IMR-90 (cell line): ENCODE measurements at regions not wholly inside any gene's neighbourhood (a gene's known extent, or its start where the extent isn't known, plus 50 kb on each side); places are given as distances from the start of the nearest gene placed in this dataset.

Experiments used
- ATAC-seq: fragments of 200-7000 bp; cut with Tn5 transposase; 2 replicates; pipeline ENCODE4 v1.9.1; 2020; ENCODE audit warnings: low read depth, mild to moderate bottlenecking, moderate library complexity
- BruUV-seq: library from RNA; stranded (reverse); fragments of 400-500 nt; replicated peaks from 2 replicates; lab custom pipeline; 2021; lab: Mats Ljungman, UMichigan
- CTCF ChIA-PET: fragments of 300-600 bp; formaldehyde crosslinking; extraction: SDS; loops from one replicate; lab custom pipeline; 2021; ENCODE audit warnings: antibody characterized with exemption; lab: Yijun Ruan, JAX
- POLR2A ChIA-PET: fragments of 300-600 bp; sonication (Branson Sonifier 250); formaldehyde crosslinking; loops from one replicate; lab custom pipeline; 2022; ENCODE audit warnings: antibody characterized with exemption; ENCODE audit not compliant: unreplicated experiment; lab: Charles Lee
- DNase-seq: peaks from one replicate; pipeline ENCODE4 v3.0.0; 2013
- H2AFZ ChIP-seq: replicated peaks from 2 replicates; pipeline ENCODE3; 2013; ENCODE audit warnings: low read length, mild to moderate bottlenecking; ENCODE audit not compliant: poor library complexity
- H2AK5ac ChIP-seq: 2 replicates; pipeline ENCODE4 v1.6.1; 2013; ENCODE audit warnings: low read depth, low read length, inconsistent platforms
- H2AK9ac ChIP-seq: replicated peaks from 2 replicates; pipeline ENCODE3; 2013; ENCODE audit warnings: mild to moderate bottlenecking, low read depth, low read length, moderate library complexity; ENCODE audit not compliant: poor library complexity
- H2BK120ac ChIP-seq: 2 replicates; pipeline ENCODE4 v1.6.1; 2013; ENCODE audit warnings: low read depth, low read length, inconsistent platforms
- H2BK15ac ChIP-seq: 3 replicates; pipeline ENCODE4 v1.6.1; 2013; ENCODE audit warnings: low read depth, low read length, inconsistent platforms
- H2BK20ac ChIP-seq: 2 replicates; pipeline ENCODE4 v1.6.1; 2013; ENCODE audit warnings: low read depth, mild to moderate bottlenecking, inconsistent platforms, low read length, moderate library complexity
- H2BK5ac ChIP-seq: 2 replicates; pipeline ENCODE4 v1.6.1; 2013; ENCODE audit warnings: mild to moderate bottlenecking, low read depth, low read length, inconsistent platforms; ENCODE audit not compliant: poor library complexity, severe bottlenecking
- H3K14ac ChIP-seq: replicated peaks from 2 replicates; pipeline ENCODE4 v1.6.1; 2013; ENCODE audit warnings: low read depth, low read length, inconsistent platforms
- H3K18ac ChIP-seq: 2 replicates; pipeline ENCODE4 v1.6.1; 2013; ENCODE audit warnings: low read depth, low read length, control low read depth
- H3K23ac ChIP-seq: 2 replicates; pipeline ENCODE4 v1.6.1; 2013; ENCODE audit warnings: low read depth, low read length, inconsistent platforms
- H3K27ac ChIP-seq: 2 replicates; pipeline ENCODE4 v1.5.1; 2013; ENCODE audit warnings: mild to moderate bottlenecking, control low read depth, low read length; ENCODE audit not compliant: insufficient read depth
- H3K27me3 ChIP-seq: 2 replicates; pipeline ENCODE4 v1.6.1; 2013; ENCODE audit warnings: low read length; ENCODE audit not compliant: control insufficient read depth, insufficient read depth
- H3K36me3 ChIP-seq: 2 replicates; pipeline ENCODE4 v1.6.1; 2013; ENCODE audit warnings: low read length, mixed read lengths; ENCODE audit not compliant: control insufficient read depth, insufficient read depth
- H3K4ac ChIP-seq: 2 replicates; pipeline ENCODE4 v1.6.1; 2013; ENCODE audit warnings: low read depth, low read length, inconsistent platforms
- H3K4me1 ChIP-seq: 2 replicates; pipeline ENCODE4 v1.6.1; 2013; ENCODE audit warnings: low read length, mixed read lengths; ENCODE audit not compliant: control insufficient read depth, insufficient read depth
- H3K4me2 ChIP-seq: 2 replicates; pipeline ENCODE4 v1.6.1; 2013; ENCODE audit warnings: low read depth, mild to moderate bottlenecking, control low read depth, low read length, moderate library complexity
- H3K4me3 ChIP-seq: 2 replicates; pipeline ENCODE4 v1.5.1; 2013; ENCODE audit warnings: low read depth, mild to moderate bottlenecking, control low read depth, low read length, moderate library complexity; ENCODE audit not compliant: insufficient read depth
- H3K56ac ChIP-seq: 2 replicates; pipeline ENCODE4 v1.6.1; 2013; ENCODE audit warnings: low read length, inconsistent platforms; ENCODE audit not compliant: insufficient read depth; ENCODE audit errors: extremely low read depth
- H3K79me1 ChIP-seq, 2 experiments: 2 replicates each; pipeline ENCODE4 v1.6.1; 2013; ENCODE audit warnings: low read length in 2 of 2, inconsistent platforms in 1 of 2, low read depth in 1 of 2
- H3K9ac ChIP-seq: 2 replicates; pipeline ENCODE4 v1.6.1; 2013; ENCODE audit warnings: low read depth, low read length, control low read depth
- H3K9me1 ChIP-seq: 2 replicates; pipeline ENCODE4 v1.6.1; 2013; ENCODE audit warnings: low read length, inconsistent platforms; ENCODE audit not compliant: insufficient read depth
- H3K9me3 ChIP-seq: 2 replicates; pipeline ENCODE4 v1.6.1; 2013; ENCODE audit warnings: low read length; ENCODE audit not compliant: control insufficient read depth, insufficient read depth
- H4K20me1 ChIP-seq: 2 replicates; pipeline ENCODE4 v1.6.1; 2013; ENCODE audit warnings: low read length, inconsistent platforms; ENCODE audit not compliant: insufficient read depth
- H4K5ac ChIP-seq: 2 replicates; pipeline ENCODE4 v1.6.1; 2013; ENCODE audit warnings: mild to moderate bottlenecking, low read depth, low read length, control low read depth
- H4K8ac ChIP-seq, 2 experiments: 2 replicates each; pipeline ENCODE4 v1.6.1; 2013; ENCODE audit warnings: low read depth in 2 of 2, low read length in 2 of 2, control low read depth in 1 of 2, inconsistent platforms in 1 of 2
- H4K91ac ChIP-seq: 2 replicates; pipeline ENCODE4 v1.6.1; 2013; ENCODE audit warnings: low read depth, low read length, inconsistent platforms; ENCODE audit not compliant: insufficient read depth
- BHLHE40 ChIP-seq: fragments of 150-350 bp; IDR thresholded peaks from 2 replicates; pipeline ENCODE4 v1.6.1; 2016; ENCODE audit warnings: mild to moderate bottlenecking, low read depth, low read length
- CEBPB ChIP-seq: IDR thresholded peaks from 2 replicates; pipeline ENCODE4 v1.6.1; 2012; ENCODE audit warnings: low read depth, low read length, improper control_type of control experiment
- MAFK ChIP-seq: IDR thresholded peaks from 2 replicates; pipeline ENCODE4 v1.6.1; 2012; ENCODE audit warnings: low read depth, low read length, improper control_type of control experiment
- MXI1 ChIP-seq: IDR thresholded peaks from 2 replicates; pipeline ENCODE4 v1.6.1; 2012; ENCODE audit warnings: low read depth, mild to moderate bottlenecking, low read length, moderate library complexity, borderline replicate concordance
- POLR2A ChIP-seq: IDR thresholded peaks from 2 replicates; pipeline ENCODE4 v1.6.1; 2012; ENCODE audit warnings: mild to moderate bottlenecking, low read depth, low read length
- RAD21 ChIP-seq: IDR thresholded peaks from 2 replicates; pipeline ENCODE4 v1.6.1; 2012; ENCODE audit warnings: low read length, improper control_type of control experiment
- RFX5 ChIP-seq: IDR thresholded peaks from 2 replicates; pipeline ENCODE4 v1.8.0; 2012; ENCODE audit warnings: low read depth, mild to moderate bottlenecking, low read length, moderate library complexity
- WGBS, 2 experiments: methylation state at CpG; one replicate each; pipeline versions ENCODE4 v1.1.5 to v1.1.7; 2013; ENCODE audit warnings: missing lambda C conversion rate in 2 of 2; ENCODE audit not compliant: insufficient read length in 1 of 2; ENCODE audit errors: extremely low coverage in 2 of 2; 5-methylcytosine and 5-hydroxymethylcytosine counted together
- dilution Hi-C: fragments of 300-500 bp; cut with HindIII; formaldehyde crosslinking; loops from one replicate; pipeline ENCODE4 v1.14.3; 2018; ENCODE audit warnings: low sequenced_read_pairs; ENCODE audit not compliant: unreplicated experiment
- in situ Hi-C: fragments of 300-500 bp; cut with MboI; formaldehyde crosslinking; loops from 3 replicates; pipeline ENCODE4 v1.14.3; 2019; ENCODE audit warnings: low sequenced_read_pairs, inconsistent platforms, mixed read lengths
- intact Hi-C: fragments of 100-400 bp; cut with micrococcal nuclease; formaldehyde crosslinking; loops from 2 replicates; pipeline ENCODE4 v1.10.0; 2022
- TF ChIP-seq, protein P1 (sequence below): conservative IDR thresholded peaks from 2 replicates; pipeline ENCODE4 v1.5.1; 2012; ENCODE audit warnings: mild to moderate bottlenecking, low read depth, low read length, improper control_type of control experiment

DNA sequence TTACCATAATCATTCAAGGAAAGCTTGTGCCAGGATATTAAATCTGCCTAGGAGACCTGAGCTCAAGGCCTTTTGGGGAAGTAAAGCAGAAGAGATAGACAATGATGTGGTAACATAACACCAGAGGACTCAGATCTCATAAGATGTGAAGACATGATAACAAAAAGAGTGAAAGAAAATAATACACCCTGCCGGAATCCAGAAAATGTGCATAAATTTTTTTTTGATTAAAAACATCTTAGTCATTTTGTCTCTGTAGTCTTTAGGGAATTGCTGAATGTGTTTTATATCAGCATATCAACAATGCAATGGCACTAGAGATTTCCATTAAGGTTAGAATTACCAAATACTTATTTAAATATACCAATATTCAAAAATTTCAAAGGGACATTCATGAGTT lies 326.8 kb upstream of the ROBO1 start:
- no peak overlapping the region for H3K27ac ChIP-seq
- no peak overlapping the region for H3K9ac ChIP-seq
- H3K18ac ChIP-seq: no peak overlapping the region
- no peak overlapping the region for H3K4me2 ChIP-seq
- no peak overlapping the region for H3K14ac ChIP-seq
- no peak overlapping the region for H4K8ac ChIP-seq
- H3K4me3 ChIP-seq: no peak overlapping the region
- H3K27me3 ChIP-seq: no peaks in the 10 kb centered on the region
- WGBS, 2 experiments: no CpG with 5 or more reads among the region's 1 CpG
- dilution Hi-C loops: no loop called here
- no peak overlapping the region for H2BK5ac ChIP-seq
- H2AK5ac ChIP-seq: no peak overlapping the region
- POLR2A ChIA-PET: no interaction called here
- no peak overlapping the region for H2AFZ ChIP-seq
- DNase-seq (no peak), ATAC-seq (no peak)
- no peak overlapping the region for H2BK15ac ChIP-seq
- no peaks in the 10 kb centered on the region for H3K79me1 ChIP-seq
- no peaks in the 10 kb centered on the region for H3K9me3 ChIP-seq
- TF ChIP-seq BHLHE40: no peak
- TF ChIP-seq MAFK: no peak
- TF ChIP-seq POLR2A: no peak
- TF ChIP-seq RFX5: no peak
- TF ChIP-seq, protein P1, sequence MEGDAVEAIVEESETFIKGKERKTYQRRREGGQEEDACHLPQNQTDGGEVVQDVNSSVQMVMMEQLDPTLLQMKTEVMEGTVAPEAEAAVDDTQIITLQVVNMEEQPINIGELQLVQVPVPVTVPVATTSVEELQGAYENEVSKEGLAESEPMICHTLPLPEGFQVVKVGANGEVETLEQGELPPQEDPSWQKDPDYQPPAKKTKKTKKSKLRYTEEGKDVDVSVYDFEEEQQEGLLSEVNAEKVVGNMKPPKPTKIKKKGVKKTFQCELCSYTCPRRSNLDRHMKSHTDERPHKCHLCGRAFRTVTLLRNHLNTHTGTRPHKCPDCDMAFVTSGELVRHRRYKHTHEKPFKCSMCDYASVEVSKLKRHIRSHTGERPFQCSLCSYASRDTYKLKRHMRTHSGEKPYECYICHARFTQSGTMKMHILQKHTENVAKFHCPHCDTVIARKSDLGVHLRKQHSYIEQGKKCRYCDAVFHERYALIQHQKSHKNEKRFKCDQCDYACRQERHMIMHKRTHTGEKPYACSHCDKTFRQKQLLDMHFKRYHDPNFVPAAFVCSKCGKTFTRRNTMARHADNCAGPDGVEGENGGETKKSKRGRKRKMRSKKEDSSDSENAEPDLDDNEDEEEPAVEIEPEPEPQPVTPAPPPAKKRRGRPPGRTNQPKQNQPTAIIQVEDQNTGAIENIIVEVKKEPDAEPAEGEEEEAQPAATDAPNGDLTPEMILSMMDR: no peak
- no peak for TF ChIP-seq CEBPB
- no peak for TF ChIP-seq RAD21
- no peak for TF ChIP-seq MXI1
- BruUV-seq: no TSS peak
- in situ Hi-C loops: no loop called here
- H3K9me1 ChIP-seq: no peaks in the 10 kb centered on the region
- H3K4me1 ChIP-seq: no peaks in the 10 kb centered on the region
- no peak overlapping the region for H4K5ac ChIP-seq
- H3K56ac ChIP-seq: no peak overlapping the region
- H4K91ac ChIP-seq: no peak overlapping the region
- H2BK120ac ChIP-seq: no peak overlapping the region
- no peaks in the 10 kb centered on the region for H3K36me3 ChIP-seq
- no peak overlapping the region for H3K4ac ChIP-seq
- H3K23ac ChIP-seq: no peak overlapping the region
- intact Hi-C loops: no loop called here
- no peak overlapping the region for H2AK9ac ChIP-seq
- no peaks in the 10 kb centered on the region for H4K20me1 ChIP-seq
- no peak overlapping the region for H2BK20ac ChIP-seq
- CTCF ChIA-PET: no interaction called here
